SK-N-SH (cell line): ENCODE measurements at regions not wholly inside any gene's neighbourhood (a gene's known extent, or its start where the extent isn't known, plus 50 kb on each side); places are given as distances from the start of the nearest gene placed in this dataset.

Experiments used
- CTCF ChIA-PET: fragments of 300-600, 350-600 bp; formaldehyde crosslinking; extraction: SDS; loops from one replicate; lab custom pipeline; 2021; lab: Yijun Ruan, JAX
- POLR2A ChIA-PET: fragments of 350-600 bp; sonication (Branson Sonifier 250); formaldehyde crosslinking; extraction: SDS; loops from one replicate; lab custom pipeline; 2020; ENCODE audit warnings: antibody characterized with exemption, inconsistent platforms; lab: Yijun Ruan, JAX
- DNase-seq: peaks from one replicate; pipeline ENCODE4 v3.0.0; 2012
- H2AFZ ChIP-seq: fragments of 200-600 bp; sonication (generic); 2 replicates; pipeline ENCODE4 v1.8.1; 2016; ENCODE audit warnings: antibody characterized with exemption, mild to moderate bottlenecking, low read depth
- H3F3A ChIP-seq: fragments of 200-600 bp; sonication (generic); replicated peaks from 2 replicates; pipeline ENCODE3; 2016; ENCODE audit warnings: antibody characterized with exemption, mild to moderate bottlenecking; ENCODE audit not compliant: insufficient read depth
- H3K27ac ChIP-seq, 2 experiments: fragments of 200-500 bp in 1 of 2; fragments of 200-600 bp in 1 of 2; sonication (Bioruptor generic) in 1 of 2; sonication (generic), shearing (Covaris generic) in 1 of 2; 2 replicates each; pipeline versions ENCODE4 v1.5.1 to v1.6.1; 2014 to 2016; ENCODE audit warnings: low read depth in 2 of 2, inconsistent platforms in 1 of 2, low read length in 1 of 2, mild to moderate bottlenecking in 1 of 2, mixed read lengths in 1 of 2
- H3K27me3 ChIP-seq: fragments of 200-600 bp; sonication (generic), shearing (Covaris generic); 2 replicates; pipeline ENCODE4 v1.6.1; 2016; ENCODE audit warnings: mixed run types; ENCODE audit not compliant: insufficient read depth
- H3K36me3 ChIP-seq, 2 experiments: fragments of 200-500 bp in 1 of 2; fragments of 200-600 bp in 1 of 2; sonication (Bioruptor generic) in 1 of 2; sonication (generic) in 1 of 2; replicated peaks in 1 of 2; 2 replicates each; pipeline versions ENCODE3 to v1.5.1; 2014 to 2016; ENCODE audit warnings: low read length in 1 of 2, mild to moderate bottlenecking in 1 of 2; ENCODE audit not compliant: insufficient read depth in 2 of 2, control insufficient read depth in 1 of 2
- H3K4me1 ChIP-seq, 2 experiments: fragments of 200-500 bp in 1 of 2; fragments of 200-600 bp in 1 of 2; sonication (Bioruptor generic) in 1 of 2; sonication (generic), shearing (Covaris generic) in 1 of 2; 2 replicates each; pipeline versions ENCODE4 v1.5.1 to v1.6.1; 2014 to 2016; ENCODE audit warnings: low read depth in 1 of 2, low read length in 1 of 2, mixed run types in 1 of 2; ENCODE audit not compliant: insufficient read depth in 2 of 2, control insufficient read depth in 1 of 2
- H3K4me2 ChIP-seq: fragments of 200-600 bp; sonication (generic), shearing (Covaris generic); 2 replicates; pipeline ENCODE4 v1.6.1; 2017; ENCODE audit warnings: mixed run types
- H3K4me3 ChIP-seq, 2 experiments: fragments of 200-500 bp in 1 of 2; fragments of 200-600 bp in 1 of 2; sonication (Bioruptor generic) in 1 of 2; sonication (generic), shearing (Covaris generic) in 1 of 2; 2 replicates each; pipeline versions ENCODE4 v1.5.1 to v1.8.1; 2014 to 2016; ENCODE audit warnings: low read depth in 2 of 2, inconsistent platforms in 1 of 2, low read length in 1 of 2, mild to moderate bottlenecking in 1 of 2, mixed read lengths in 1 of 2, moderate library complexity in 1 of 2
- H3K79me2 ChIP-seq: fragments of 200-600 bp; sonication (generic); 2 replicates; pipeline ENCODE4 v1.8.1; 2017; ENCODE audit warnings: mild to moderate bottlenecking; ENCODE audit not compliant: insufficient read depth
- H3K9ac ChIP-seq: fragments of 200-600 bp; sonication (generic); 2 replicates; pipeline ENCODE4 v1.6.1; 2017; ENCODE audit warnings: mixed run types
- H3K9me2 ChIP-seq: fragments of 200-600 bp; sonication (generic); 2 replicates; pipeline ENCODE4 v1.6.1; 2017; ENCODE audit warnings: mixed run types
- H3K9me3 ChIP-seq: fragments of 200-600 bp; sonication (generic); 2 replicates; pipeline ENCODE4 v1.6.1; 2017; ENCODE audit warnings: mixed run types, mild to moderate bottlenecking, moderate library complexity
- H4K20me1 ChIP-seq: fragments of 200-600 bp; sonication (generic); 2 replicates; pipeline ENCODE4 v1.6.1; 2017; ENCODE audit warnings: mild to moderate bottlenecking, mixed run types; ENCODE audit not compliant: insufficient read depth
- ELF1 ChIP-seq: IDR thresholded peaks from 2 replicates; pipeline ENCODE4 v1.4.0; 2012
- FOXM1 ChIP-seq: IDR thresholded peaks from 2 replicates; pipeline ENCODE4 v1.4.0; 2012; ENCODE audit warnings: low read depth, mild to moderate bottlenecking
- MXI1 ChIP-seq: IDR thresholded peaks from 2 replicates; pipeline ENCODE4 v1.6.1; 2012; ENCODE audit warnings: mild to moderate bottlenecking, low read depth, low read length, improper control_type of control experiment
- POLR2AphosphoS5 ChIP-seq: IDR thresholded peaks from 2 replicates; pipeline ENCODE4 v1.6.1; 2012; ENCODE audit warnings: low read depth, low read length
- RCOR1 ChIP-seq: fragments of 150-350 bp; IDR thresholded peaks from 2 replicates; pipeline ENCODE4 v1.6.1; 2017; ENCODE audit warnings: antibody characterized with exemption, low read length
- SIN3A ChIP-seq: IDR thresholded peaks from 2 replicates; pipeline ENCODE4 v1.6.1; 2012; ENCODE audit warnings: low read depth, mild to moderate bottlenecking, low read length, moderate library complexity, borderline replicate concordance
- SMC3 ChIP-seq: IDR thresholded peaks from 2 replicates; pipeline ENCODE4 v1.6.1; 2012; ENCODE audit warnings: low read depth, low read length, improper control_type of control experiment
- TAF1 ChIP-seq: IDR thresholded peaks from 2 replicates; pipeline ENCODE4 v1.6.1; 2012; ENCODE audit warnings: low read depth, mild to moderate bottlenecking, low read length, moderate library complexity, borderline replicate concordance
- TCF12 ChIP-seq: IDR thresholded peaks from 2 replicates; pipeline ENCODE4 v1.4.0; 2012
- WGBS: methylation state at CpG from one replicate; pipeline ENCODE4 v1.1.6; 2017; ENCODE audit warnings: low lambda C conversion rate; 5-methylcytosine and 5-hydroxymethylcytosine counted together
- TF ChIP-seq, protein P1 (sequence below): IDR thresholded peaks from 2 replicates; pipeline ENCODE4 v1.4.0; 2012; ENCODE audit warnings: low read depth, borderline replicate concordance
- TF ChIP-seq, protein P2 (sequence below): IDR thresholded peaks from 2 replicates; pipeline ENCODE4 v1.4.0; 2012; ENCODE audit warnings: low read depth
- TF ChIP-seq, protein P3 (sequence below): IDR thresholded peaks from 2 replicates; pipeline ENCODE4; 2012

DNA sequence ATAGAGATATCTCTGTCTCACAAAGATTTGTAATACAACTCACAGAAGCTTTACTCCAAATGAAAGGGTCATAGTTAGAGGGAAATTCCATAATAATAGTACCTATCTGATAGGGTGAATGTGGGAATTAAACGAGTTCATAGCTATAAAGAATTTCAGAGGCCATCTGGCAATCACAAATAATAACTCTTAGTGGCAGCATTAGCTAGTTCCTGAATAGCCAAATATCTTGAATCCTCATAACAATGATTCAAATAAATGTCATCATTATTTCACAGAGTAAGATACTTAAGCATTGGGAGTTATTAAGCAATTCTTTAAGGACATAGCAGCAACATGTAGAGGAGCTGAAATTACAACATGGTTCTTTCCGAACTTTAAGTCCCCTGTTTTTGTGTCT, 1265.0 kb upstream of the PIK3C3 start:
- WGBS: 38% methylated on average over 2 of the region's 2 CpGs
- Histone ChIP-seq H3F3A (no peaks in the 10 kb centered on the region), H3K9me2 (no peaks in the 10 kb centered on the region), H3K9me3 (no peaks in the 10 kb centered on the region), H3K9ac (no peak overlapping the region), H3K4me2 (no peak overlapping the region), H3K4me1 (peaks cover 0 to 4% of the 10 kb centered on the region in 2 experiments; a peak in 1 of 4 replicates), H4K20me1 (no peaks in the 10 kb centered on the region), H3K4me3 (no peak overlapping the region), H2AFZ (no peak overlapping the region), H3K79me2 (no peaks in the 10 kb centered on the region), H3K27ac (no peak overlapping the region), H3K36me3 (no peaks in the 10 kb centered on the region), H3K27me3 (no peaks in the 10 kb centered on the region)
- ChIA-PET CTCF (no interaction called here), POLR2A (no interaction called here)
- TF ChIP-seq RCOR1 (no peak), FOXM1 (no peak), MXI1 (no peak), POLR2AphosphoS5 (no peak), SMC3 (no peak), ELF1 (no peak), TCF12 (no peak), TAF1 (no peak)
- TF ChIP-seq, protein P1, sequence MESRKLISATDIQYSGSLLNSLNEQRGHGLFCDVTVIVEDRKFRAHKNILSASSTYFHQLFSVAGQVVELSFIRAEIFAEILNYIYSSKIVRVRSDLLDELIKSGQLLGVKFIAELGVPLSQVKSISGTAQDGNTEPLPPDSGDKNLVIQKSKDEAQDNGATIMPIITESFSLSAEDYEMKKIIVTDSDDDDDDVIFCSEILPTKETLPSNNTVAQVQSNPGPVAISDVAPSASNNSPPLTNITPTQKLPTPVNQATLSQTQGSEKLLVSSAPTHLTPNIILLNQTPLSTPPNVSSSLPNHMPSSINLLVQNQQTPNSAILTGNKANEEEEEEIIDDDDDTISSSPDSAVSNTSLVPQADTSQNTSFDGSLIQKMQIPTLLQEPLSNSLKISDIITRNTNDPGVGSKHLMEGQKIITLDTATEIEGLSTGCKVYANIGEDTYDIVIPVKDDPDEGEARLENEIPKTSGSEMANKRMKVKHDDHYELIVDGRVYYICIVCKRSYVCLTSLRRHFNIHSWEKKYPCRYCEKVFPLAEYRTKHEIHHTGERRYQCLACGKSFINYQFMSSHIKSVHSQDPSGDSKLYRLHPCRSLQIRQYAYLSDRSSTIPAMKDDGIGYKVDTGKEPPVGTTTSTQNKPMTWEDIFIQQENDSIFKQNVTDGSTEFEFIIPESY: no peak
- TF ChIP-seq, protein P2, sequence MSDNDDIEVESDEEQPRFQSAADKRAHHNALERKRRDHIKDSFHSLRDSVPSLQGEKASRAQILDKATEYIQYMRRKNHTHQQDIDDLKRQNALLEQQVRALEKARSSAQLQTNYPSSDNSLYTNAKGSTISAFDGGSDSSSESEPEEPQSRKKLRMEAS: no peak
- TF ChIP-seq, protein P3, sequence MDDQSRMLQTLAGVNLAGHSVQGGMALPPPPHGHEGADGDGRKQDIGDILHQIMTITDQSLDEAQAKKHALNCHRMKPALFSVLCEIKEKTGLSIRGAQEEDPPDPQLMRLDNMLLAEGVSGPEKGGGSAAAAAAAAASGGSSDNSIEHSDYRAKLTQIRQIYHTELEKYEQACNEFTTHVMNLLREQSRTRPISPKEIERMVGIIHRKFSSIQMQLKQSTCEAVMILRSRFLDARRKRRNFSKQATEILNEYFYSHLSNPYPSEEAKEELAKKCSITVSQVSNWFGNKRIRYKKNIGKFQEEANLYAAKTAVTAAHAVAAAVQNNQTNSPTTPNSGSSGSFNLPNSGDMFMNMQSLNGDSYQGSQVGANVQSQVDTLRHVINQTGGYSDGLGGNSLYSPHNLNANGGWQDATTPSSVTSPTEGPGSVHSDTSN: no peak
- DNase-seq: no peak

DNA sequence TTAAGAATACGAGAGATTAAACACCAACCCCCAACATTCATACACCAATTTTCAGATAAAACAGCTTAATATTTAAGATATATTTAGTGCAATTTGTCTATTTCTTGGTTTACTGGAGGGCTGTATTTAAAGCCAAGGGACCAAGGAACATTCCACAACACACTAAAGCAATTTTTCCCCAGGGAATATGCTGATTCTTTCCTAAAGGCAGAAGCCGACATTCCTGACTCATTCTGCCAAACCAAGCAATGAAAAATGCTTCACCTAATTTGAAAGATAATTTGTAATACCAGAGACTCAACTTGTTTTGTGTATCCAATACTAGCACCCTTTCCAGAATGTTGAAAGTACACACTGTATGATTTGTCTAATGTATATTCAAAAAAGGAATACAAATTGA, 1267.6 kb upstream of the PIK3C3 start:
- 63% methylated on average over 2 of the region's 2 CpGs for WGBS
- H3K9ac ChIP-seq: no peak overlapping the region
- CTCF ChIA-PET: interaction anchor here (1.0 kb wide), 1 partner anchor 10 kb away, joined by 3 read pairs; no protein-coding TSS in a partner anchor
- H3K4me3 ChIP-seq: no peak overlapping the region
- TF ChIP-seq SIN3A: no peak
- TF ChIP-seq, protein P2: no peak
- TF ChIP-seq MXI1: no peak
- TF ChIP-seq, all 33 proteins: peak for 0
- Histone ChIP-seq H2AFZ (no peak overlapping the region), H3K27me3 (no peaks in the 10 kb centered on the region), H3K79me2 (no peaks in the 10 kb centered on the region), H3K9me3 (no peaks in the 10 kb centered on the region), H3F3A (no peaks in the 10 kb centered on the region), H3K4me2 (no peak overlapping the region), H4K20me1 (no peaks in the 10 kb centered on the region), H3K9me2 (no peaks in the 10 kb centered on the region), H3K27ac (no peak overlapping the region), H3K4me1 (peaks cover 0 to 4% of the 10 kb centered on the region in 2 experiments; a peak in 1 of 4 replicates), H3K36me3 (no peaks in the 10 kb centered on the region)
- POLR2A ChIA-PET: no interaction called here
- no peak for DNase-seq
